DOHH2 (cell line): ENCODE measurements at regions not wholly inside any gene's neighbourhood (a gene's known extent, or its start where the extent isn't known, plus 50 kb on each side); places are given as distances from the start of the nearest gene placed in this dataset.

ENCODE experiments used
- CTCF ChIP-seq: fragments of 200-600 bp; sonication (generic); IDR thresholded peaks from one replicate; pipeline ENCODE4 v1.5.1; 2014; ENCODE audit warnings: antibody characterized with exemption, mild to moderate bottlenecking, low read depth, low read length; ENCODE audit not compliant: poor library complexity, severe bottlenecking
- EZH2phosphoT487 ChIP-seq: fragments of 200-600 bp; sonication (generic); IDR thresholded peaks from 2 replicates; pipeline ENCODE4 v1.6.1; 2017; ENCODE audit warnings: borderline replicate concordance, mild to moderate bottlenecking, antibody characterized with exemption, low read length, moderate library complexity, mixed read lengths

- TF ChIP-seq CTCF: no peak
- no peak for TF ChIP-seq EZH2phosphoT487
Measured at GRCh38 chr1:238950784-238951183, 435.6 kb upstream of the CHRM3 start.
